ENCODE measurements at regions not wholly inside any gene's neighbourhood (a gene's known extent, or its start where the extent isn't known, plus 50 kb on each side); places are given as distances from the start of the nearest gene placed in this dataset.
"Not testable (repeated sequence)": the region's sequence is repeated elsewhere in the genome, so short reads cannot be mapped to it uniquely, and the experiment has no call there.

GRCh38 chr2:193250389-193250788 lies 1055.7 kb upstream of the TMEFF2 start:
- no peaks in the 10 kb centered on the region for H3K4me1 ChIP-seq (ENCODE audit: insufficient read depth, low read length)
- no peak overlapping the region for H3K9ac ChIP-seq (ENCODE audit: low read depth, low read length)
- H3K27ac ChIP-seq (ENCODE audit: low read depth, low read length) = no peak overlapping the region
- no peaks in the 10 kb centered on the region for H3K36me3 ChIP-seq (ENCODE audit: insufficient read depth, low read length)
- no peaks in the 10 kb centered on the region for H3K9me3 ChIP-seq (ENCODE audit: insufficient read depth, low read depth, low read length)
- H3K27me3 ChIP-seq (ENCODE audit: insufficient read depth, low read length) = no peaks in the 10 kb centered on the region
- H3K4me3 ChIP-seq (ENCODE audit: low read length) = no peak overlapping the region

GRCh38 chr2:193240752-193241151 lies 1046.0 kb upstream of the TMEFF2 start:
- 100% methylated on average over 1 of the region's 1 CpG for WGBS
- Histone ChIP-seq H3K4me1 (ENCODE audit: insufficient read depth, low read length) (no peaks in the 10 kb centered on the region), H3K9me3 (ENCODE audit: insufficient read depth, low read depth, low read length) (no peaks in the 10 kb centered on the region), H3K36me3 (ENCODE audit: insufficient read depth, low read length) (no peaks in the 10 kb centered on the region), H3K27ac (ENCODE audit: low read depth, low read length) (no peak overlapping the region), H3K27me3 (ENCODE audit: insufficient read depth, low read length) (no peaks in the 10 kb centered on the region), H3K9ac (ENCODE audit: low read depth, low read length) (no peak overlapping the region), H3K4me3 (ENCODE audit: low read length) (no peak overlapping the region)

DNA sequence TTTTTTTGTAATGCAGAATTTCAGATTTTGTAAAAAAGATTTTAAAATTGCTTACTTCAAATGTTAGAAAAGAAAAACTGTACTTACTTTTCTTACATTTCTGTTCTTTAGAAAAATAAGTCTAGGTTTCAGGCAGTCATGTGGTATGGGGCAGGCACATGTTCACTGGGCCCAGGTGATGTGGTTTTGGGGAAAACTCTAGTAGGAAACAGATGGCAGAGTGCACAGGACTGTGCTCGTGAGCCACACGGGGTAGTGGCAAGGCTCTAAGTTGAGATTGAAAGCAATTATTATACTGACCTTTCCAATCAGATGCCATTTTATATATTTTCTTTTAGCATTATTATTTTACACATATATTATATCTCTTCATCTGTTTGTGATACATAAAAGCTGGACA lies 1036.9 kb upstream of the TMEFF2 start:
- Histone ChIP-seq H3K4me1 (ENCODE audit: insufficient read depth, low read length) (no peaks in the 10 kb centered on the region), H3K9ac (ENCODE audit: low read depth, low read length) (no peak overlapping the region), H3K9me3 (ENCODE audit: insufficient read depth, low read depth, low read length) (no peaks in the 10 kb centered on the region), H3K36me3 (ENCODE audit: insufficient read depth, low read length) (no peaks in the 10 kb centered on the region), H3K27ac (ENCODE audit: low read depth, low read length) (no peak overlapping the region), H3K4me3 (ENCODE audit: low read length) (no peak overlapping the region), H3K27me3 (ENCODE audit: insufficient read depth, low read length) (no peaks in the 10 kb centered on the region)
- WGBS = 83% methylated on average over 2 of the region's 2 CpGs

DNA sequence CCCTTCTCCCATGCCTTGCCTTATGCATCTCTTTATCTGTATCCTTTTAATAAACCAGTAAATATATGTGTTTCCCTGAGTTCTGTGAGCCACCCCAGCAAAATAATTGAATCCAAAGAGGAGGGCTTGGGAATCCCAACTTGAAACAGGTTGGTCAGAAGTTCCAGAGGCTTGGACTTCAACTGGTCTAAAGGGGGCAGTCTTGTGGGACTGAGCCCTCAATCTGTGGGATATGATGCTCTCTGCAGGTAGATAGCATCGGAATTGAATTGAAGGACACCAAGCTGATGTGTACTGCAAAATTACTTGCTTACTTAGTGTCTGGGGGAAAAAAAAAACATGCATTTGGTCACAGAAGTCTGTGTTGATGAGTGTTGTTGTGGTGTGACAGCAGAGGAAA lies 1033.5 kb upstream of the TMEFF2 start:
- Histone ChIP-seq H3K36me3 (ENCODE audit: insufficient read depth, low read length) (no peaks in the 10 kb centered on the region), H3K27me3 (ENCODE audit: insufficient read depth, low read length) (no peaks in the 10 kb centered on the region), H3K9me3 (ENCODE audit: insufficient read depth, low read depth, low read length) (no peaks in the 10 kb centered on the region), H3K4me3 (ENCODE audit: low read length) (no peak overlapping the region), H3K27ac (ENCODE audit: low read depth, low read length) (no peak overlapping the region), H3K9ac (ENCODE audit: low read depth, low read length) (no peak overlapping the region), H3K4me1 (ENCODE audit: insufficient read depth, low read length) (no peaks in the 10 kb centered on the region)
- WGBS = 87% methylated on average over 1 of the region's 1 CpG

GRCh38 chr2:193222454-193222853 lies 1027.7 kb upstream of the TMEFF2 start:
- H3K27me3 ChIP-seq (ENCODE audit: insufficient read depth, low read length) = no peaks in the 10 kb centered on the region
- no peaks in the 10 kb centered on the region for H3K36me3 ChIP-seq (ENCODE audit: insufficient read depth, low read length)
- 95% methylated on average over 1 of the region's 2 CpGs for WGBS
- H3K9ac ChIP-seq (ENCODE audit: low read depth, low read length) = no peak overlapping the region
- H3K4me1 ChIP-seq (ENCODE audit: insufficient read depth, low read length) = no peaks in the 10 kb centered on the region
- H3K4me3 ChIP-seq (ENCODE audit: low read length) = no peak overlapping the region
- no peaks in the 10 kb centered on the region for H3K9me3 ChIP-seq (ENCODE audit: insufficient read depth, low read depth, low read length)
- H3K27ac ChIP-seq (ENCODE audit: low read depth, low read length) = no peak overlapping the region

GRCh38 chr2:193219413-193219812 lies 1024.7 kb upstream of the TMEFF2 start:
- Histone ChIP-seq H3K9ac (ENCODE audit: low read depth, low read length) (no peak overlapping the region), H3K4me1 (ENCODE audit: insufficient read depth, low read length) (no peaks in the 10 kb centered on the region), H3K27ac (ENCODE audit: low read depth, low read length) (no peak overlapping the region), H3K27me3 (ENCODE audit: insufficient read depth, low read length) (no peaks in the 10 kb centered on the region), H3K4me3 (ENCODE audit: low read length) (no peak overlapping the region), H3K9me3 (ENCODE audit: insufficient read depth, low read depth, low read length) (no peaks in the 10 kb centered on the region), H3K36me3 (ENCODE audit: insufficient read depth, low read length) (no peaks in the 10 kb centered on the region)

DNA sequence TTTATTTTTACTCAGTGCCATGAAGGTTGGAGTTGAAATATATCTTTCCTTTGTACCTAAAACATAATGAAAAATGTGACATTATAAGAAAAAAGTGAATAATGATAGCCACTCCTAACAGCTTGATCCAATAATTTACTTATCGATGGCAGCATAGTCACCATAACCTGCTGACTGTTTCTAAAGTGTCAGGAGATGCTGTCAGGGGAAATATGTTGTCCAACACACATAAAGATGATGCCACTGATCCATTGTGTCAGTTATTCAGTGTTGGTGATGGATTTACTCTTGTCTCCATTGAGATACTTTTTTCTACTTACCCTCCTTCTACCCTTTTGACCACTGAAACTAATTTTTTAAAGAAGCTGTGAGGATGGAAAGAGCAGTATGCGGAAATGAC lies 1006.9 kb upstream of the TMEFF2 start:
- Histone ChIP-seq H3K4me1 (ENCODE audit: insufficient read depth, low read length) (no peaks in the 10 kb centered on the region; the same call in 1 of the 2 replicates), H3K9ac (ENCODE audit: low read depth, low read length) (no peak overlapping the region), H3K27me3 (ENCODE audit: insufficient read depth, low read length) (no peaks in the 10 kb centered on the region), H3K4me3 (ENCODE audit: low read length) (no peak overlapping the region), H3K9me3 (ENCODE audit: insufficient read depth, low read depth, low read length) (peaks cover 18% of the 10 kb centered on the region; the same call in 1 of the 2 replicates), H3K36me3 (ENCODE audit: insufficient read depth, low read length) (no peaks in the 10 kb centered on the region), H3K27ac (ENCODE audit: low read depth, low read length) (no peak overlapping the region)
- WGBS = 100% methylated on average over 2 of the region's 2 CpGs

DNA sequence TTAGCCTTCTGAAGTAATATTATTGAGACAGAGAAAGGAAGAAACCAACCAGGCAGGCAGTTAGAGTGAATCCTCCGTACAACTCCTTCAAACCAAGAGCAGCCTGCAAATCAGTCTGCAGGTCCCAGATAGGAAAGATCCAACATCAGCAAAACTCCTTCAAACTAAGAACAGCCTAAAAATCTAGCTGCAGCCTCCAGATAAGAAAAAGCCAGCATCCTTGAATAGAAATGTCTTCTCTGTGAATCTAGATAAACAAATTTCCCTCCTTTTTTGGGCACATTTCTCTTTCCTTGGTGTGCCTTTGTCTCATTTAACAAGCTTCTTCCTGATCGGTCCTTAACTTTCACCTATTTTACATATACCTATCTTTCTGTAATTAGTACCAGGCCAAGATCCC lies 1004.6 kb upstream of the TMEFF2 start:
- H3K4me3 ChIP-seq (ENCODE audit: low read length) = no peak overlapping the region
- H3K4me1 ChIP-seq (ENCODE audit: insufficient read depth, low read length) = no peaks in the 10 kb centered on the region
- no peak overlapping the region for H3K27ac ChIP-seq (ENCODE audit: low read depth, low read length)
- H3K9me3 ChIP-seq (ENCODE audit: insufficient read depth, low read depth, low read length) = peaks cover 18% of the 10 kb centered on the region; the same call in 1 of the 2 replicates
- no peaks in the 10 kb centered on the region for H3K27me3 ChIP-seq (ENCODE audit: insufficient read depth, low read length)
- H3K36me3 ChIP-seq (ENCODE audit: insufficient read depth, low read length) = no peaks in the 10 kb centered on the region
- WGBS = 93% methylated on average over 2 of the region's 2 CpGs
- H3K9ac ChIP-seq (ENCODE audit: low read depth, low read length) = no peak overlapping the region

- Histone ChIP-seq H3K4me3 (ENCODE audit: low read length) (no peak overlapping the region), H3K27me3 (ENCODE audit: insufficient read depth, low read length) (no peaks in the 10 kb centered on the region), H3K4me1 (ENCODE audit: insufficient read depth, low read length) (no peaks in the 10 kb centered on the region), H3K9ac (ENCODE audit: low read depth, low read length) (no peak overlapping the region), H3K9me3 (ENCODE audit: insufficient read depth, low read depth, low read length) (no peaks in the 10 kb centered on the region), H3K36me3 (ENCODE audit: insufficient read depth, low read length) (no peaks in the 10 kb centered on the region), H3K27ac (ENCODE audit: low read depth, low read length) (no peak overlapping the region)
- WGBS = 91% methylated on average over 1 of the region's 2 CpGs
Measured at GRCh38 chr2:193187816-193188215, 993.1 kb upstream of the TMEFF2 start.

DNA sequence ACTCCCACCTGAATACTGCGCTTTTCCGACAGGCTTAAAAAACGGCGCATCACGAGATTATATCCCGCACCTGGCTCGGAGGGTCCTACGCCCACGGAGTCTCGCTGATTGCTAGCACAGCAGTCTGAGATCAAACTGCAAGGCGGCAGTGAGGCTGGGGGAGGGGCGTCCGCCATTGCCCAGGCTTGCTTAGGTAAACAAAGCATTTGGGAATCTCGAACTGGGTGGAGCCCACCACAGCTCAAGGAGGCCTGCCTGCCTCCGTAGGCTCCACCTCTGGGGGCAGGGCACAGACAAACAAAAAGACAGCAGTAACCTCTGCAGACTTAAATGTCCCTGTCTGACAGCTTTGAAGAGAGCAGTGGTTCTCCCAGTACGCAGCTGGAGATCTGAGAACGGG lies 976.2 kb upstream of the TMEFF2 start:
- H3K4me3 ChIP-seq (ENCODE audit: low read length) = peak overlapping the region; percentile 64; the same call in 1 of the 2 replicates
- not testable (repeated sequence) for H3K36me3 ChIP-seq (ENCODE audit: insufficient read depth, low read length); H3K9me3 ChIP-seq (ENCODE audit: insufficient read depth, low read depth, low read length); H3K27me3 ChIP-seq (ENCODE audit: insufficient read depth, low read length); H3K4me1 ChIP-seq (ENCODE audit: insufficient read depth, low read length); H3K9ac ChIP-seq (ENCODE audit: low read depth, low read length); H3K27ac ChIP-seq (ENCODE audit: low read depth, low read length)
- WGBS = 86% methylated on average over 15 of the region's 17 CpGs

DNA sequence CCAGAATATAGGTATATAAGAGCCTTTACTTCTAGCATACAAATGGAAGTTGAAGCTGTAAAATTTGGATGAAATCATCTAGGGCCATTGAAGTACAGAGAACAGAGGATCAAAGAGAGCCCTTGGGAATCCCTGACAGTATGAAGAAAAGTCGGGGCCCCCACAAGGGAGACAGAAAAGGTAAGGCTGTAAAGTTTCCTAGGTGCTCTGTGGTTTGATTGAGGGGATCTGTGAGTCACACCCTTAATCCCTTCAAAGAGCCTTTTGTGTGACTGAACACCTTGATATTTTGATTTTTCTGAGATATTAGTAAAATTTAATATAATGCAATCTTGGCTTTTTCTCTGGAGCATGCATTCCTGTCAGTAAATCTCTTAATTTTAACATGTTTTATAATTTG lies 961.7 kb upstream of the TMEFF2 start:
- H3K9me3 ChIP-seq (ENCODE audit: insufficient read depth, low read depth, low read length) = no peaks in the 10 kb centered on the region
- WGBS = 97% methylated on average over 1 of the region's 1 CpG
- no peak overlapping the region for H3K4me3 ChIP-seq (ENCODE audit: low read length)
- H3K4me1 ChIP-seq (ENCODE audit: insufficient read depth, low read length) = no peaks in the 10 kb centered on the region
- no peak overlapping the region for H3K27ac ChIP-seq (ENCODE audit: low read depth, low read length)
- no peak overlapping the region for H3K9ac ChIP-seq (ENCODE audit: low read depth, low read length)
- H3K36me3 ChIP-seq (ENCODE audit: insufficient read depth, low read length) = no peaks in the 10 kb centered on the region
- no peaks in the 10 kb centered on the region for H3K27me3 ChIP-seq (ENCODE audit: insufficient read depth, low read length)

- Histone ChIP-seq H3K4me1 (ENCODE audit: insufficient read depth, low read length) (no peaks in the 10 kb centered on the region), H3K27me3 (ENCODE audit: insufficient read depth, low read length) (no peaks in the 10 kb centered on the region), H3K9me3 (ENCODE audit: insufficient read depth, low read depth, low read length) (no peaks in the 10 kb centered on the region), H3K9ac (ENCODE audit: low read depth, low read length) (no peak overlapping the region), H3K4me3 (ENCODE audit: low read length) (no peak overlapping the region), H3K36me3 (ENCODE audit: insufficient read depth, low read length) (no peaks in the 10 kb centered on the region), H3K27ac (ENCODE audit: low read depth, low read length) (no peak overlapping the region)
- 98% methylated on average over 4 of the region's 5 CpGs for WGBS
Measured at GRCh38 chr2:193154076-193154475, 959.3 kb upstream of the TMEFF2 start.
